Activated CD4-positive, alpha-beta T cell treated with anti-CD3 and anti-CD28 coated beads for 36 hours (primary cell): ENCODE measurements at regions not wholly inside any gene's neighbourhood (a gene's known extent, or its start where the extent isn't known, plus 50 kb on each side); places are given as distances from the start of the nearest gene placed in this dataset.

Source experiments
- ATAC-seq: fragments of 200-7000 bp; cut with Tn5 transposase; one replicate; pipeline ENCODE4 v1.10.0; 2021; ENCODE audit warnings: mild to moderate bottlenecking, moderate library complexity
- CTCF ChIA-PET: fragments of 350-600 bp; sonication (Branson Sonifier 250); formaldehyde crosslinking; loops from one replicate; lab custom pipeline; 2021; ENCODE audit warnings: antibody characterized with exemption; lab: Charles Lee
- POLR2A ChIA-PET: fragments of 350-600 bp; sonication (Branson Sonifier 250); formaldehyde crosslinking; loops from one replicate; lab custom pipeline; 2021; ENCODE audit warnings: antibody characterized with exemption, inconsistent platforms; lab: Charles Lee
- DNase-seq: peaks from one replicate; pipeline ENCODE4 v3.0.0-alpha.2; 2020
- H3K27ac Mint-ChIP-seq: one replicate; pipeline ENCODE4 v1.8.0; 2021; ENCODE audit warnings: mixed read lengths
- H3K27me3 Mint-ChIP-seq: one replicate; pipeline ENCODE4 v1.8.0; 2021; ENCODE audit warnings: mixed read lengths
- H3K36me3 Mint-ChIP-seq: one replicate; pipeline ENCODE4 v1.8.0; 2021; ENCODE audit warnings: low read depth, mixed read lengths
- H3K4me1 Mint-ChIP-seq: one replicate; pipeline ENCODE4 v1.8.0; 2021; ENCODE audit warnings: mixed read lengths
- H3K4me3 Mint-ChIP-seq: one replicate; pipeline ENCODE4 v1.8.0; 2021; ENCODE audit warnings: mild to moderate bottlenecking, moderate library complexity, mixed read lengths
- H3K9me3 Mint-ChIP-seq: one replicate; pipeline ENCODE4 v1.8.0; 2021; ENCODE audit warnings: low read depth, mixed read lengths
- intact Hi-C, 2 experiments: fragments of 100-400 bp; cut with DNase I in 1 of 2; cut with micrococcal nuclease in 1 of 2; formaldehyde crosslinking; loops; one replicate each; pipeline versions ENCODE4 v1.14.2 to v1.15.1; 2022 to 2024; cut with DNase I, micrococcal nuclease

DNA sequence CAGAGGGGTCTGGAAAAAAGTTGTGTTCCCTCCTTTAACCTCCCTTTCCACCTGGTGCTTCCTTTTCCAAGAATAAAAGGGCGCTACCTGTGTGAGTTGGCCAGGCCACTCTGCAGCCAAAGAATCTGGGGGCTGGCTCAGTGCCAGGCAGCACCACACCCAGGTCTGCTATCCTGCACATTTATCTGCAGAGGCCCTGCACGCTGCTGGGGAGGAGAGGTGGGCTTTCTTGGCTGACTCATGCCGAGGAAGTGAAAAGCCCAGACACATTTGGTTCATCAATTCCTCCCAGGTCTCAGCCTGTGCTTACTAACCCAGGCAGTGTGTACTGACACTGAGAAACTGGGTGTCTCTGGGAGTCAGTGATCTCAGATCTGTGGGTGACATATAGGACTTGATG lies 79.8 kb upstream of the F3 start:
- Mint-ChIP-seq H3K27ac (no peak overlapping the region), H3K4me1 (no peaks in the 10 kb centered on the region), H3K36me3 (no peaks in the 10 kb centered on the region), H3K4me3 (no peak overlapping the region), H3K27me3 (no peaks in the 10 kb centered on the region), H3K9me3 (peaks cover 4% of the 10 kb centered on the region)
- intact Hi-C loops: no loop called here
- CTCF ChIA-PET: no interaction called here
- POLR2A ChIA-PET: no interaction called here
- DNase-seq (no peak), ATAC-seq (no peak)

GRCh38 chr1:94620345-94621031 lies 78.9 kb upstream of the F3 start:
- peaks cover 4% of the 10 kb centered on the region for H3K9me3 Mint-ChIP-seq
- no peaks in the 10 kb centered on the region for H3K36me3 Mint-ChIP-seq
- intact Hi-C loops: no loop called here
- no peaks in the 10 kb centered on the region for H3K27me3 Mint-ChIP-seq
- H3K27ac Mint-ChIP-seq: no peak overlapping the region
- no peaks in the 10 kb centered on the region for H3K4me1 Mint-ChIP-seq
- ATAC-seq (no peak), DNase-seq (no peak)
- ChIA-PET POLR2A (no interaction called here), CTCF (no interaction called here)
- H3K4me3 Mint-ChIP-seq: no peak overlapping the region

DNA sequence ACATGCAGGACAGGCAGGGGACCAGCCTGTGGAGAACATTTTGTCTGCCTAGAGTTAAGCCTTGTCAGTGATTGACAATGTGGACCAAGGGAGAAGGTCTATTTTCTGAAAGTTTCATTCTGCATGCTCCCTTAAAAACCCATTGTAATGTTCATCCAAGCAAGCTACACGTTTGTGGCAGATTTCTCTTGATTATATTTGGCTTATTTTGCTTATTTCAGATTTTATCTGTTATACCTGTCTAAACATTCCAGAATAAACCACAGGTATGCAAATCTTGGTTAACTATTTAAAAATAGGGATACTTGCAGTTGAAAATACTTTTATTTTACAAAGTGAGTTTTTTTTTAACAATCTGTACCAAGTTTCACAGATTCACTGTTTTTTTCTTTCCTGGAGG lies 78.2 kb upstream of the F3 start:
- no peak for DNase-seq
- CTCF ChIA-PET: no interaction called here

GRCh38 chr1:94617957-94618739 lies 76.6 kb upstream of the F3 start:
- H3K27ac Mint-ChIP-seq: no peak overlapping the region
- ATAC-seq (no peak), DNase-seq (no peak)
- no peaks in the 10 kb centered on the region for H3K36me3 Mint-ChIP-seq
- peaks cover 4% of the 10 kb centered on the region for H3K9me3 Mint-ChIP-seq
- no peak overlapping the region for H3K4me3 Mint-ChIP-seq
- intact Hi-C loops: no loop called here
- CTCF ChIA-PET: interaction anchor here (0.8 kb wide), 1 partner anchor 143 kb away, joined by 3 read pairs; no protein-coding TSS in a partner anchor
- POLR2A ChIA-PET: interaction anchor here (0.7 kb wide), 1 partner anchor 26 kb away, joined by 3 read pairs; no protein-coding TSS in a partner anchor
- H3K4me1 Mint-ChIP-seq: no peaks in the 10 kb centered on the region
- H3K27me3 Mint-ChIP-seq: no peaks in the 10 kb centered on the region

More for the DNA sequence above, 78.2 kb upstream of the F3 start:
- Mint-ChIP-seq H3K27me3 (no peaks in the 10 kb centered on the region), H3K4me1 (no peaks in the 10 kb centered on the region), H3K27ac (no peak overlapping the region), H3K4me3 (no peak overlapping the region), H3K36me3 (no peaks in the 10 kb centered on the region), H3K9me3 (peaks cover 4% of the 10 kb centered on the region)
- intact Hi-C loops: no loop called here
- POLR2A ChIA-PET: no interaction called here
- ATAC-seq: no peak

DNA sequence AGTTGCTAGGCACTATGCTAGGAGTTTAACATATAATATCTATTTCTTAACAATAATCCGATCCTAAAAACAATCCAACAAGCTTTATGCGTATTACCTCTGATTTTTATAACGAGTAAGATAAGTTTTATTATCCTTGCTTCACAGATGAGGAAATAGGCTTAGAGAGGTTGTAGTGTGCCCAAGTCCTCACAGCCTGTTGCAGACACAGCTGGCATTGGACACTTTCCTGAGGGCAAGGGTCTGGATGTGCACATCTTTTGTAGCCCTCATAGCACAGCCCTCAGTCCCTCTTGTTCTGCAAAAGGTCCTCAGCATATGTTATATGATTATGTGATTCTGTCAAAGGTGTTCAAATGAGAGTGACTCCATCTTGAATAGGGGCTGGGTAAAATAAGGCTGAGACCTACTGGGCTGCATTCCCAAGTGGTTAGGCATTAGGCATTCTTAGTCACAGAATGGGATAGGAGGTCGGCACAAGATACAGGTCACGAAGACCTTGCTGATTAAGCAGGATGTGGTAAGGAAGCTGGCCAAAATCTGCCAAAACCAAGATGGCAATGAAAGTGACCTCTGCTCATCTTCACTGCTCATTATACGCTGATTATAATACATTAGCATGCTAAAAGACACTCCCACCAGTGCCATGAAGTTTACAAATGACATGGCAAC lies 75.7 kb upstream of the F3 start:
- Mint-ChIP-seq H3K27ac (no peak overlapping the region), H3K9me3 (peaks cover 4% of the 10 kb centered on the region), H3K4me1 (peaks cover 3% of the 10 kb centered on the region), H3K27me3 (no peaks in the 10 kb centered on the region), H3K4me3 (no peak overlapping the region), H3K36me3 (no peaks in the 10 kb centered on the region)
- ATAC-seq: no peak
- ChIA-PET POLR2A (no interaction called here), CTCF (interaction anchor here (1.1 kb wide), 1 partner anchor 25 kb away, joined by 3 read pairs; no protein-coding TSS in a partner anchor)
- intact Hi-C loops: no loop called here
- no peak for DNase-seq

DNA sequence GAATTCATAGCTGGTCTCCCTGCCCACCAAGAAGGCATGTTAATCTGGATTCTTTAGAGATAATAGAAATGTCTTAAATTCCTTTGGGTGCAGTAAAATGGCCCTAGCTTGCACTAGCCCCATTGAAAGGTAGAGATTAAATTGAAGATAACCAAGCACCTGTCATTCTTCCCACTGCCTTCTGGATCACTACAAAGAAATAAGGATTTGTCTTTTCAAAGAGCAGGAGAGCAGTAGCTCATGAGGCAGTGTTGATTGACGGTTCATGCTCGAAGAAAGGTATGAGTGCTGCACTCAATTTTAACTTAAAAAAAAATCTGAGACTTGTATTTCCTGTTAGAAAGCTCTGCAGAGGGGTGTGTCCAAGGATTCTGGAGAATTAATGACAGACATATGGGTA lies 74.9 kb upstream of the F3 start:
- Mint-ChIP-seq H3K9me3 (peaks cover 4% of the 10 kb centered on the region), H3K27me3 (no peaks in the 10 kb centered on the region), H3K36me3 (no peaks in the 10 kb centered on the region), H3K4me3 (no peak overlapping the region), H3K4me1 (peaks cover 3% of the 10 kb centered on the region), H3K27ac (no peak overlapping the region)
- CTCF ChIA-PET: interaction anchor here (0.8 to 1.1 kb wide), 3 partner anchors 18 to 183 kb away, joined by 3 to 4 read pairs (median 3); no protein-coding TSS in a partner anchor
- intact Hi-C loops: no loop called here
- POLR2A ChIA-PET: no interaction called here
- DNase-seq (no peak), ATAC-seq (no peak)

DNA sequence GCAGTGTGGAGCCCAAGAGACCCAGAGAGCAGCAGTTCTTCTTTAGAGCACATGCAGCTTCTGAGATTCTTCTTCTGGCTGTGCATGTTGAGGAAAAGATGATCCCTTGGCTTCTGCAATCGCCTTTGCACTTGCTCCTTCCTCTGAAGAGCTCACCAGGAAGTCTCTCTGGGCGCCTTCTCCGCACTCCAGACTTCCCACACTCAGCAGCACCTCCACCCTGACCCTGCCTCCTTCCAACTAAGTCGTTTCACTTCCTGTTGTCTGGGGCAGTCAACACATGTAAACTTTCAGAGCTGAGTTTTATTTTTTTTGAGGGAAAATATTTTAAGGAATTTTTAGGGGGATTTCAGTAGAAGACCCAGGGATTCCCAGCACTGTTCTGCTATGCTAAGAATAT lies 73.4 kb upstream of the F3 start:
- DNase-seq (no peak), ATAC-seq (no peak)
- no peaks in the 10 kb centered on the region for H3K36me3 Mint-ChIP-seq
- intact Hi-C loops: no loop called here
- POLR2A ChIA-PET: no interaction called here
- no peak overlapping the region for H3K4me3 Mint-ChIP-seq
- H3K27me3 Mint-ChIP-seq: no peaks in the 10 kb centered on the region
- H3K27ac Mint-ChIP-seq: no peak overlapping the region
- peaks cover 4% of the 10 kb centered on the region for H3K9me3 Mint-ChIP-seq
- peaks cover 3% of the 10 kb centered on the region for H3K4me1 Mint-ChIP-seq
- CTCF ChIA-PET: no interaction called here

GRCh38 chr1:94614168-94614815 lies 72.7 kb upstream of the F3 start:
- H3K36me3 Mint-ChIP-seq: no peaks in the 10 kb centered on the region
- ATAC-seq: no peak
- ChIA-PET CTCF (no interaction called here), POLR2A (no interaction called here)
- peaks cover 3% of the 10 kb centered on the region for H3K4me1 Mint-ChIP-seq
- no peaks in the 10 kb centered on the region for H3K27me3 Mint-ChIP-seq
- intact Hi-C loops: no loop called here
- H3K9me3 Mint-ChIP-seq: peaks cover 4% of the 10 kb centered on the region
- no peak for DNase-seq
- H3K27ac Mint-ChIP-seq: no peak overlapping the region
- H3K4me3 Mint-ChIP-seq: no peak overlapping the region

GRCh38 chr1:94612525-94613204 lies 71.1 kb upstream of the F3 start:
- no peaks in the 10 kb centered on the region for H3K27me3 Mint-ChIP-seq
- ATAC-seq: no peak

DNA sequence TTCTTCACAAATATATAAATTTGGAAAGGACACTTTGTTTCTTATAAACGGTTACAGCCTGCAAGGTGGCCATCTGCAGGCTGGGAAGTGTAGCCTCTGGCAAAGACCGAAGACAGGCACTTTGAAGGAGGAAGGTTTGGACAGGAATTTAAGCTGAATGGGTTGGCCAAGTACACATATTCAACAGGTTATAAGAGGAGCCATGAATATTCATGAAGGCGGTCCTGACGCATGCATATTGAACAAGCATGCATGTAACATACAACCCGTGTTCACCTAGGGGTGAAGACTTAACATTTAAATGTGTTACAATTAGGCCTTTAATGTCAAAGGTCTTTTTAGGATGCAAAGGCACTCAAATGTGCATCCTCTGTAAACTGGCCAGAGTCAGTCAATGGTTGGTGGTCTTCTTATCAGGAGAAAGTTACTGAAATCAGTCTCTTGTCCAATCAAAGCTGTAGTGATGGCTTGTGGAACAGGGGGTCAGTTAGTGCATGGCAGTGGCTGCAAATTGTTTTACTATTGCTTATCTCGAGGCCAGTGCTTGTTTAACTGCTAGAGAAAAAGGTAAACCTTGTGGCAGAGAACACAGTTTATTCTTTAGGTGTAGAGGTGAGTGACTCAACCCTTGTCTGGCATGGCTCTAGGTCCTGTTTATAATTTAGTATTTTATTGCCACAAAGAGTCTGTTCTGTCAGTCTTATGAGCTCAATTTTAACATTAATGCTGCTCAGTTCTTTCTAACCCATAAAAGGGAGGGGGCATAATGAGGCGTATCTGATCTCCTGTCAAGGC lies 70.3 kb upstream of the F3 start:
- DNase-seq (no peak), ATAC-seq (no peak)
- H3K4me1 Mint-ChIP-seq: peaks cover 3% of the 10 kb centered on the region
- H3K27me3 Mint-ChIP-seq: no peaks in the 10 kb centered on the region
- CTCF ChIA-PET: interaction anchor here (0.7 kb wide), 1 partner anchor 446 kb away, joined by 3 read pairs; no protein-coding TSS in a partner anchor
- intact Hi-C loops: no loop called here
- no peak overlapping the region for H3K27ac Mint-ChIP-seq
- POLR2A ChIA-PET: no interaction called here
- no peaks in the 10 kb centered on the region for H3K9me3 Mint-ChIP-seq
- no peaks in the 10 kb centered on the region for H3K36me3 Mint-ChIP-seq
- H3K4me3 Mint-ChIP-seq: no peak overlapping the region

More at GRCh38 chr1:94612525-94613204, 71.1 kb upstream of the F3 start:
- POLR2A ChIA-PET: no interaction called here
- H3K4me3 Mint-ChIP-seq: no peak overlapping the region
- no peak for DNase-seq
- no peaks in the 10 kb centered on the region for H3K9me3 Mint-ChIP-seq
- intact Hi-C loops: no loop called here
- no peaks in the 10 kb centered on the region for H3K36me3 Mint-ChIP-seq
- peaks cover 3% of the 10 kb centered on the region for H3K4me1 Mint-ChIP-seq
- CTCF ChIA-PET: interaction anchor here (0.7 kb wide), 1 partner anchor 447 kb away, joined by 3 read pairs; no protein-coding TSS in a partner anchor
- no peak overlapping the region for H3K27ac Mint-ChIP-seq
